Ascending aorta (tissue), 2 donors: ENCODE measurements at regions not wholly inside any gene's neighbourhood (a gene's known extent, or its start where the extent isn't known, plus 50 kb on each side); places are given as distances from the start of the nearest gene placed in this dataset.

Experiments used
- DNase-seq, 2 donors: peaks; one replicate each; pipeline ENCODE4 v3.0.0-alpha.2; 2019; ENCODE audit warnings: low spot score in 2 of 2
- H3K27ac ChIP-seq, 2 donors: fragments of 200-600 bp; sonication (generic); one replicate each; pipeline ENCODE4 v1.5.1; 2016 to 2017; ENCODE audit warnings: mild to moderate bottlenecking in 1 of 2
- H3K27me3 ChIP-seq: fragments of 200-600 bp; sonication (generic); one replicate; pipeline ENCODE4 v1.5.1; 2017
- H3K36me3 ChIP-seq, 2 donors: fragments of 200-600 bp; sonication (generic); one replicate each; pipeline ENCODE4 v1.5.1; 2016
- H3K4me1 ChIP-seq, 2 donors: fragments of 200-600 bp; sonication (generic); one replicate each; pipeline ENCODE4 v1.5.1; 2016 to 2017; ENCODE audit warnings: mild to moderate bottlenecking in 1 of 2
- H3K4me3 ChIP-seq, 2 donors: fragments of 200-600 bp; sonication (generic); one replicate each; pipeline ENCODE4 v1.5.1; 2016 to 2017; ENCODE audit warnings: mild to moderate bottlenecking in 1 of 2
- H3K9me3 ChIP-seq, 2 donors: fragments of 200-600 bp; sonication (generic); one replicate each; pipeline ENCODE4 v1.5.1; 2016
- CTCF ChIP-seq, 3 experiments: fragments of 200-600 bp in 2 of 3; fragments of 450-650 bp in 1 of 3; sonication (generic) in 2 of 3; IDR thresholded peaks; one replicate each; pipeline ENCODE4 v1.5.1; 2016 to 2019; ENCODE audit warnings: antibody characterized with exemption in 3 of 3, mild to moderate bottlenecking in 1 of 3, moderate library complexity in 1 of 3
- intact Hi-C: fragments of 100-400 bp; cut with DNase I; formaldehyde crosslinking; loops from one replicate; pipeline ENCODE4 v1.15.1; 2023

- intact Hi-C loops = no loop called here
- H3K27ac ChIP-seq = no peak overlapping the region
Measured at GRCh38 chr6:163963205-163964120, 548.9 kb downstream of the QKI start.

GRCh38 chr6:163962627-163963117, 548.2 kb downstream of the QKI start:
- no peak for TF ChIP-seq CTCF (IDR thresholded peaks at IDR 0.05)
- Histone ChIP-seq H3K4me1 (no peaks in the 10 kb centered on the region), H3K36me3 (no peaks in the 10 kb centered on the region), H3K4me3 (no peak overlapping the region), H3K27me3 (no peaks in the 10 kb centered on the region), H3K9me3 (no peaks in the 10 kb centered on the region), H3K27ac (no peak overlapping the region)
- intact Hi-C loops = no loop called here
- DNase-seq = no peak

More at GRCh38 chr6:163963205-163964120, 548.9 kb downstream of the QKI start:
- DNase-seq = no peak
- H3K9me3 ChIP-seq = no peaks in the 10 kb centered on the region
- no peaks in the 10 kb centered on the region for H3K4me1 ChIP-seq
- H3K4me3 ChIP-seq = no peak overlapping the region
- no peak for TF ChIP-seq CTCF (IDR thresholded peaks at IDR 0.05)
- H3K36me3 ChIP-seq = no peaks in the 10 kb centered on the region
- H3K27me3 ChIP-seq = no peaks in the 10 kb centered on the region

DNA sequence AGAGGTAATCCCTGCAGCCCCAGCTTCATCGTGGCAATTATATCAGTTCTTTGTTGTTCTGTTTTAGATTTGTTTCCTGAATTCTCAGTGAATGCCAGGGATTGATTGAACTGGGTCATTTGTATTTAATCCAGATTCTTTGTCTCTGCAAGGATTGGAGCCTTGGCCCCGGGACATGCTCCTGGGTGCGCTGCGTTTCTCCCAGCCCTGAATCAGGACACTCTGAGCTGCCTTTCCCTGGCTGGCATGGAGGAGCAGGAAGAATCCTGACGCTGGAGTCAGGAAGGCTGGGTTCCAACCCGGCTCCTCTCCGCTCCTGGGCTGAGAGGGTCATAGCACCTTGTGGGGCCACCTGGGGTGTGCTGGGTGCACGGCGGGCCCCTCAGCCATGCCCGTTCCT, 545.6 kb downstream of the QKI start:
- Histone ChIP-seq H3K4me1 (no peaks in the 10 kb centered on the region), H3K27me3 (no peaks in the 10 kb centered on the region), H3K4me3 (no peak overlapping the region), H3K9me3 (no peaks in the 10 kb centered on the region), H3K36me3 (no peaks in the 10 kb centered on the region), H3K27ac (no peak overlapping the region)
- no peak for DNase-seq
- intact Hi-C loops = no loop called here
- no peak for TF ChIP-seq CTCF (IDR thresholded peaks at IDR 0.05)

GRCh38 chr6:163958646-163959045, 544.1 kb downstream of the QKI start:
- no peaks in the 10 kb centered on the region for H3K4me1 ChIP-seq
- H3K36me3 ChIP-seq = no peaks in the 10 kb centered on the region
- no peak for DNase-seq
- TF ChIP-seq CTCF (IDR thresholded peaks at IDR 0.05) = no peak
- no peaks in the 10 kb centered on the region for H3K27me3 ChIP-seq
- H3K9me3 ChIP-seq = no peaks in the 10 kb centered on the region
- H3K27ac ChIP-seq = no peak overlapping the region
- intact Hi-C loops = loop anchor here (5.0 kb wide), 2 partner anchors 541 to 776 kb away; no protein-coding TSS in a partner anchor
- no peak overlapping the region for H3K4me3 ChIP-seq

GRCh38 chr6:163956571-163957407, 542.3 kb downstream of the QKI start:
- no peak overlapping the region for H3K27ac ChIP-seq
- intact Hi-C loops = loop anchor here (5.0 kb wide), 2 partner anchors 539 to 774 kb away; no protein-coding TSS in a partner anchor

More at GRCh38 chr6:163956571-163957407, 542.3 kb downstream of the QKI start:
- Histone ChIP-seq H3K9me3 (no peaks in the 10 kb centered on the region), H3K4me1 (no peaks in the 10 kb centered on the region), H3K36me3 (no peaks in the 10 kb centered on the region), H3K4me3 (no peak overlapping the region), H3K27me3 (no peaks in the 10 kb centered on the region)
- peak; percentile 43 to 84 for DNase-seq
- peak; percentile 71 to 81 (median 80) for TF ChIP-seq CTCF (IDR thresholded peaks at IDR 0.05)
